Peyer's patch (tissue), 4 donors: ENCODE measurements at regions not wholly inside any gene's neighbourhood (a gene's known extent, or its start where the extent isn't known, plus 50 kb on each side); places are given as distances from the start of the nearest gene placed in this dataset.
A peak's percentile ranks its signal among the peaks of the same experiment; 100 is the strongest.

ENCODE experiments used
- DNase-seq, 3 donors: peaks; one replicate each; pipeline ENCODE4 v3.0.0-alpha.2; 2017 to 2019
- H3K27ac ChIP-seq, 4 donors: fragments of 200-600 bp; sonication (generic); one replicate each; pipeline ENCODE4 v1.5.1; 2016 to 2019
- H3K27me3 ChIP-seq, 2 donors: fragments of 200-600 bp; sonication (generic); one replicate each; pipeline ENCODE4 v1.5.1; 2019
- H3K36me3 ChIP-seq, 3 donors: fragments of 200-600 bp; sonication (generic); one replicate each; pipeline ENCODE4 v1.5.1; 2016 to 2019
- H3K4me1 ChIP-seq, 4 donors: fragments of 200-600 bp; sonication (generic); one replicate each; pipeline ENCODE4 v1.5.1; 2016 to 2019
- H3K4me3 ChIP-seq, 4 donors: fragments of 200-600 bp; sonication (generic); 1 replicate in 3 of 4; 2 replicates in 1 of 4; pipeline ENCODE4 v1.5.1; 2016 to 2019; ENCODE audit warnings: mild to moderate bottlenecking in 1 of 4
- H3K9me3 ChIP-seq, 4 donors: fragments of 200-600 bp; sonication (generic); one replicate each; pipeline ENCODE4 v1.5.1; 2016 to 2019; ENCODE audit warnings: mild to moderate bottlenecking in 1 of 4
- POLR2A ChIP-seq, 2 donors: fragments of 450-650 bp; IDR thresholded peaks; one replicate each; pipeline ENCODE4 v1.5.1; 2017; ENCODE audit warnings: antibody characterized with exemption in 2 of 2, mild to moderate bottlenecking in 2 of 2, moderate library complexity in 2 of 2
- TF ChIP-seq, protein P1 (sequence below), 6 experiments: fragments of 450-650 bp in 4 of 6; fragments of 200-600 bp in 2 of 6; sonication (generic) in 1 of 6; IDR thresholded peaks; one replicate each; pipeline ENCODE4 v1.5.1; 2017 to 2019; ENCODE audit warnings: antibody characterized with exemption in 6 of 6, mild to moderate bottlenecking in 3 of 6, moderate library complexity in 1 of 6

DNA sequence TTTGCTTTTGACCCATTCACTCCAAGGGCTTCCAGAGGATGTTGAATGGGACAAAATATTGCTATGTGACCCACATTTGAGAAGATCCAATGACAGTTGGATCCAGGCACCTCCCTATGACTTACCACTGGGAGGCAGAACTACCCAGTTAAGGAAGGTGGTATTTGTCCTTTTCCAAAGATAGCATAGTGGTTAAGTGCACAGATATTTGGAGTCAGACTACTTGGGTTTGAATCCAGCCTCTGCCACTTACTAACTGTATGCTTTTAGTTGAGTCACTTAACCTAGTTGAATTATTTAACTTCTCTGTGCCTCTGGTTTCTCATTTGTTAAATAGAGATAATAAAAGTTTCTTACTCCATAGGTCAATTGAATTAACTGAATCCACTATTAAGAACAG is 74.5 kb upstream of the PALM2AKAP2 start:
- Histone ChIP-seq H3K27me3 (no peaks in the 10 kb centered on the region), H3K27ac (no peak overlapping the region), H3K4me3 (no peak overlapping the region), H3K36me3 (no peaks in the 10 kb centered on the region), H3K4me1 (no peaks in the 10 kb centered on the region), H3K9me3 (no peaks in the 10 kb centered on the region)
- TF ChIP-seq, protein P1, sequence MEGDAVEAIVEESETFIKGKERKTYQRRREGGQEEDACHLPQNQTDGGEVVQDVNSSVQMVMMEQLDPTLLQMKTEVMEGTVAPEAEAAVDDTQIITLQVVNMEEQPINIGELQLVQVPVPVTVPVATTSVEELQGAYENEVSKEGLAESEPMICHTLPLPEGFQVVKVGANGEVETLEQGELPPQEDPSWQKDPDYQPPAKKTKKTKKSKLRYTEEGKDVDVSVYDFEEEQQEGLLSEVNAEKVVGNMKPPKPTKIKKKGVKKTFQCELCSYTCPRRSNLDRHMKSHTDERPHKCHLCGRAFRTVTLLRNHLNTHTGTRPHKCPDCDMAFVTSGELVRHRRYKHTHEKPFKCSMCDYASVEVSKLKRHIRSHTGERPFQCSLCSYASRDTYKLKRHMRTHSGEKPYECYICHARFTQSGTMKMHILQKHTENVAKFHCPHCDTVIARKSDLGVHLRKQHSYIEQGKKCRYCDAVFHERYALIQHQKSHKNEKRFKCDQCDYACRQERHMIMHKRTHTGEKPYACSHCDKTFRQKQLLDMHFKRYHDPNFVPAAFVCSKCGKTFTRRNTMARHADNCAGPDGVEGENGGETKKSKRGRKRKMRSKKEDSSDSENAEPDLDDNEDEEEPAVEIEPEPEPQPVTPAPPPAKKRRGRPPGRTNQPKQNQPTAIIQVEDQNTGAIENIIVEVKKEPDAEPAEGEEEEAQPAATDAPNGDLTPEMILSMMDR (IDR thresholded peaks at IDR 0.05): peak in 2 of 6 experiments; percentile 24 to 38
- no peak for TF ChIP-seq POLR2A (IDR thresholded peaks at IDR 0.05)
- no peak for DNase-seq

DNA sequence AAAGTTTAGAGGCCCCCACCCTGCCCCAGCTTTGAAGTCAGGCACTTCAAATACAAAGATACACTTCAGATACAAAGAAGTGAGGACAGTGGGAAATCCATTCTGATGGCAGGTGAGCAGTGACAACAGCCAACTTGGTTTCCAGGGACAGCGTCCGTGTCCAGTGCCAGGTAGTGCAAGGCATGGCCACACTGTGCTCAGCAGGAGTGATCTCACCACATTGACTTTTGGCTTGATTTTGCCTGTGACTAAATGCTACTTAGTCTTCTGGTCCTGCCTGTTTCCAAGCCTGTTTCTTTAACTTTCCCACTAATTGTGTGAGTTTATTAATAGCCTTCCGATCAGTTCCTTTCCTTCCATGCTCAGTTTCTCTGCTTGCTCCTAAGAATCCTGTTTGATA is 72.6 kb upstream of the PALM2AKAP2 start:
- DNase-seq: no peak
- Histone ChIP-seq H3K9me3 (no peaks in the 10 kb centered on the region), H3K27me3 (no peaks in the 10 kb centered on the region), H3K36me3 (no peaks in the 10 kb centered on the region), H3K4me3 (no peak overlapping the region), H3K27ac (no peak overlapping the region), H3K4me1 (no peaks in the 10 kb centered on the region)
- TF ChIP-seq, protein P1 (IDR thresholded peaks at IDR 0.05): no peak
- TF ChIP-seq POLR2A (IDR thresholded peaks at IDR 0.05): no peak

DNA sequence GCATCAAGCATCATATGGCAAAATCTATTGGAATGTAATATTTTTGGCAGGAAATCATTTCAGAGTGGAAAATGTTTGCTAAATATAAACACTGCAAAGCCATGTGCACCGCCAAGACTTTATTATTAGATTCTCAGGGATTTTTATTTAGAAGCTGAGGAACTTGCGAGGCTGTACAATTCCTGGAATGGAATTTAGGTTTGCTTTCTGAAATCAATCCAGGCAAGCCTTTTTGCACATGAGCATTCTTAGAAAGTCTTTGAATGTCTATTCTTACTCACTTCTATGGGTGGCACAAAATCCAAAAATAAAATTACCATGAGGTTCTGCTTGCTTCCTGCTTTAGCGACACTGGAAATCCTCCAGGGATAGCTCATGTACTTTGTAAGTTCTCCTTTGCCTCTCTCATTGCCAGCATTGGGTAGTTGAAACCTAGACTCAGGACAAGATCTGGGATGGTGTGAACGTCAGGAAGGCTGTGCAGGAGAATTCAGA is 71.5 kb upstream of the PALM2AKAP2 start:
- no peak for DNase-seq
- no peaks in the 10 kb centered on the region for H3K4me1 ChIP-seq
- no peak overlapping the region for H3K4me3 ChIP-seq
- H3K27ac ChIP-seq: no peak overlapping the region
- TF ChIP-seq POLR2A (IDR thresholded peaks at IDR 0.05): no peak
- TF ChIP-seq, protein P1 (IDR thresholded peaks at IDR 0.05): no peak
- H3K9me3 ChIP-seq: no peaks in the 10 kb centered on the region
- no peaks in the 10 kb centered on the region for H3K36me3 ChIP-seq
- no peaks in the 10 kb centered on the region for H3K27me3 ChIP-seq

DNA sequence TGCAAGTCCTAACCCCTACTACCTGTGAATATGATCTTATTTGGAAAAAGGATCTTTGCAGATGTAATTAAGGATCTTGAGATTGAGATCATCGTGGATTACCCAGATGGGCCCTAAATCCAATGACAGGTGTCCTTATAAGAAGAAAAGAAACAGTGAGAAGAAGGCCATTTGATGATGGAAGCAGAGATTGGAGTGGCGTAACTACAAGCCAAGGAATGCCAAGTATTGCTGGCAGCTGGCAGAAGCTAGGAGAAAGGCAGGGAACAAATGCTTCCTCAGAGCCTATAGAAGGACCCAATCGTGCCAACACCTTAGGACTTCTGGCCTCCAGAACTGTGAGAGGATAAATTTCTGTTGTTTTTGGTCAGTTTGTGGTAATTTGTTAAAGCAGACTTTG is 70.1 kb upstream of the PALM2AKAP2 start:
- no peak for TF ChIP-seq POLR2A (IDR thresholded peaks at IDR 0.05)
- TF ChIP-seq, protein P1 (IDR thresholded peaks at IDR 0.05): no peak
- DNase-seq: no peak
- Histone ChIP-seq H3K36me3 (no peaks in the 10 kb centered on the region), H3K9me3 (no peaks in the 10 kb centered on the region), H3K27ac (no peak overlapping the region), H3K4me3 (no peak overlapping the region), H3K4me1 (no peaks in the 10 kb centered on the region), H3K27me3 (no peaks in the 10 kb centered on the region)

DNA sequence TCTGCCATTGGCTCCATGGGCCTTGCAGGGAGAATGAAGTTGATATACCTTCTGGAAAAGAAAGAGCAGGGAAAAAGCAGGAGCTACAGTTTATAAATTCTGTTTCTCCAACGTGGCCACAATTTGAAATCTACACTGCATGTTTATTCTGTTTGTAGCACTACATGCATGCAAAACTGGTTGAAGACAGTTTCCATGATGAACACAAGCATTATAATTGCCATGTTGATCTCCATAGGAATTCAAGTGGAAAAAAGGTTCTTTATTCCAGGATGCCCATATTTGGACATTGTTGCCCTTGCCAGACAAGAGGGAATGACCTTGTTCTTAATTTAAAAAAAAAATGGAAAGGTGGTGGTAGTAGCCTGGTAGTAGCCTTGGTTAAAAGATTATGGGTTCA is 69.2 kb upstream of the PALM2AKAP2 start:
- Histone ChIP-seq H3K9me3 (no peaks in the 10 kb centered on the region), H3K27me3 (no peaks in the 10 kb centered on the region), H3K27ac (no peak overlapping the region), H3K4me1 (no peaks in the 10 kb centered on the region), H3K36me3 (no peaks in the 10 kb centered on the region), H3K4me3 (no peak overlapping the region)
- DNase-seq: no peak
- no peak for TF ChIP-seq POLR2A (IDR thresholded peaks at IDR 0.05)
- TF ChIP-seq, protein P1 (IDR thresholded peaks at IDR 0.05): no peak

DNA sequence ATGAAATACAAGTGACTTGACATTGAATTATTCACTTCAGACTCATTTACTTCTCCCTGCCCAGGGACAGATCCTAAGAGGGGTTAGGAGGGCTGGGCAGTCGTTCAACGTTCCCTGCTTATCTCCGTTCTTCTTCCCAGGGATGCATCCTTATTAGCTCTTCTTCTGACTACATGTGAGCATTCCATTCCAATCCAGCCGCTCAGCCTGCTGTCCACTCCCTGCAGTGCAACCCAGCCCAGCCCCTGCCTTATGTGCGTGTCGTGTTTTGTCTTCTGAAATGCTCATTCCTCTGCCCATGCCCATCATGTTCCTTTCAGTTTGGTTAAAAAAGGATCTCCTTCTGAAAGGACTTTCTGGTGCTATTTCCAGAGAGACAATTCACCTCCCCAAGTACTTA is 64.7 kb upstream of the PALM2AKAP2 start:
- Histone ChIP-seq H3K4me1 (no peaks in the 10 kb centered on the region), H3K27ac (no peak overlapping the region), H3K36me3 (no peaks in the 10 kb centered on the region), H3K27me3 (no peaks in the 10 kb centered on the region), H3K4me3 (no peak overlapping the region), H3K9me3 (no peaks in the 10 kb centered on the region)
- no peak for DNase-seq
- no peak for TF ChIP-seq POLR2A (IDR thresholded peaks at IDR 0.05)
- TF ChIP-seq, protein P1 (IDR thresholded peaks at IDR 0.05): no peak
